Stomach (tissue), 4 donors: ENCODE measurements at regions not wholly inside any gene's neighbourhood (a gene's known extent, or its start where the extent isn't known, plus 50 kb on each side); places are given as distances from the start of the nearest gene placed in this dataset.

ENCODE experiments used
- POLR2A ChIP-seq, 4 donors: fragments of 450-650 bp; IDR thresholded peaks; one replicate each; pipeline ENCODE4 v1.6.1; 2016; ENCODE audit warnings: antibody characterized with exemption in 4 of 4, control low read depth in 2 of 4, mild to moderate bottlenecking in 1 of 4, moderate library complexity in 1 of 4
- POLR2AphosphoS5 ChIP-seq, 3 donors: sonication (generic); formaldehyde crosslinking; IDR thresholded peaks; one replicate each; pipeline ENCODE4 v1.6.1; 2016; ENCODE audit warnings: antibody characterized with exemption in 3 of 3
- TF ChIP-seq, protein P1 (sequence below), 7 experiments: fragments of 450-650 bp in 4 of 7; fragments of 200-600 bp in 3 of 7; sonication (generic) in 3 of 7; IDR thresholded peaks; one replicate each; pipeline ENCODE4 v1.5.1; 2016 to 2019; ENCODE audit warnings: antibody characterized with exemption in 7 of 7, control low read depth in 2 of 7, mild to moderate bottlenecking in 1 of 7

GRCh38 chr6:45780523-45780922 is 235.1 kb downstream of the CLIC5 start:
- TF ChIP-seq, protein P1, sequence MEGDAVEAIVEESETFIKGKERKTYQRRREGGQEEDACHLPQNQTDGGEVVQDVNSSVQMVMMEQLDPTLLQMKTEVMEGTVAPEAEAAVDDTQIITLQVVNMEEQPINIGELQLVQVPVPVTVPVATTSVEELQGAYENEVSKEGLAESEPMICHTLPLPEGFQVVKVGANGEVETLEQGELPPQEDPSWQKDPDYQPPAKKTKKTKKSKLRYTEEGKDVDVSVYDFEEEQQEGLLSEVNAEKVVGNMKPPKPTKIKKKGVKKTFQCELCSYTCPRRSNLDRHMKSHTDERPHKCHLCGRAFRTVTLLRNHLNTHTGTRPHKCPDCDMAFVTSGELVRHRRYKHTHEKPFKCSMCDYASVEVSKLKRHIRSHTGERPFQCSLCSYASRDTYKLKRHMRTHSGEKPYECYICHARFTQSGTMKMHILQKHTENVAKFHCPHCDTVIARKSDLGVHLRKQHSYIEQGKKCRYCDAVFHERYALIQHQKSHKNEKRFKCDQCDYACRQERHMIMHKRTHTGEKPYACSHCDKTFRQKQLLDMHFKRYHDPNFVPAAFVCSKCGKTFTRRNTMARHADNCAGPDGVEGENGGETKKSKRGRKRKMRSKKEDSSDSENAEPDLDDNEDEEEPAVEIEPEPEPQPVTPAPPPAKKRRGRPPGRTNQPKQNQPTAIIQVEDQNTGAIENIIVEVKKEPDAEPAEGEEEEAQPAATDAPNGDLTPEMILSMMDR (IDR thresholded peaks at IDR 0.05): no peak
- TF ChIP-seq POLR2A (IDR thresholded peaks at IDR 0.05): no peak
- no peak for TF ChIP-seq POLR2AphosphoS5 (IDR thresholded peaks at IDR 0.05)
